ENCODE measurements at regions not wholly inside any gene's neighbourhood (a gene's known extent, or its start where the extent isn't known, plus 50 kb on each side); places are given as distances from the start of the nearest gene placed in this dataset.

GRCh38 chr11:28770806-28771205, 662.6 kb downstream of the METTL15 start:
- H3K27me3 ChIP-seq (ENCODE audit: control insufficient read depth, insufficient read depth, low read length), result no peaks in the 10 kb centered on the region
- no peaks in the 10 kb centered on the region for H3K4me1 ChIP-seq (ENCODE audit: control insufficient read depth, insufficient read depth, low read length)
- H3K27ac ChIP-seq (ENCODE audit: low read length), result no peak overlapping the region
- peaks cover 6% of the 10 kb centered on the region for H3K9me3 ChIP-seq (replicated peaks; ENCODE audit: control insufficient read depth, low read depth, low read length)
- no peak overlapping the region for H3K4me3 ChIP-seq (ENCODE audit: low read length)
- no peaks in the 10 kb centered on the region for H3K36me3 ChIP-seq (ENCODE audit: control insufficient read depth, insufficient read depth, low read length)
- no CpG with 5 or more reads among the region's 1 CpG for WGBS (ENCODE audit: insufficient coverage)
- no peak for DNase-seq

- no CpG with 5 or more reads among the region's 1 CpG for WGBS (ENCODE audit: insufficient coverage)
- H3K9me3 ChIP-seq (replicated peaks; ENCODE audit: control insufficient read depth, low read depth, low read length), result peaks cover 6% of the 10 kb centered on the region
- DNase-seq, result no peak
- H3K27ac ChIP-seq (ENCODE audit: low read length), result no peak overlapping the region
- no peaks in the 10 kb centered on the region for H3K36me3 ChIP-seq (ENCODE audit: control insufficient read depth, insufficient read depth, low read length)
- H3K4me1 ChIP-seq (ENCODE audit: control insufficient read depth, insufficient read depth, low read length), result no peaks in the 10 kb centered on the region
- no peaks in the 10 kb centered on the region for H3K27me3 ChIP-seq (ENCODE audit: control insufficient read depth, insufficient read depth, low read length)
- H3K4me3 ChIP-seq (ENCODE audit: low read length), result no peak overlapping the region
These were observed 659.4 kb downstream of the METTL15 start for GRCh38 chr11:28767574-28767973.

GRCh38 chr11:28763876-28764275, 655.7 kb downstream of the METTL15 start:
- H3K36me3 ChIP-seq (ENCODE audit: control insufficient read depth, insufficient read depth, low read length), result no peaks in the 10 kb centered on the region
- no peak overlapping the region for H3K4me3 ChIP-seq (ENCODE audit: low read length)
- WGBS (ENCODE audit: insufficient coverage), result 50% methylated on average over 1 of the region's 1 CpG
- no peaks in the 10 kb centered on the region for H3K4me1 ChIP-seq (ENCODE audit: control insufficient read depth, insufficient read depth, low read length)
- no peak overlapping the region for H3K27ac ChIP-seq (ENCODE audit: low read length)
- no peaks in the 10 kb centered on the region for H3K27me3 ChIP-seq (ENCODE audit: control insufficient read depth, insufficient read depth, low read length)
- H3K9me3 ChIP-seq (replicated peaks; ENCODE audit: control insufficient read depth, low read depth, low read length), result no peaks in the 10 kb centered on the region
- DNase-seq, result no peak

GRCh38 chr11:28763151-28763550, 655.0 kb downstream of the METTL15 start:
- no CpG with 5 or more reads among the region's 1 CpG for WGBS (ENCODE audit: insufficient coverage)
- Histone ChIP-seq H3K9me3 (replicated peaks; ENCODE audit: control insufficient read depth, low read depth, low read length) (no peaks in the 10 kb centered on the region), H3K4me1 (ENCODE audit: control insufficient read depth, insufficient read depth, low read length) (no peaks in the 10 kb centered on the region), H3K4me3 (ENCODE audit: low read length) (no peak overlapping the region), H3K27me3 (ENCODE audit: control insufficient read depth, insufficient read depth, low read length) (no peaks in the 10 kb centered on the region), H3K27ac (ENCODE audit: low read length) (no peak overlapping the region), H3K36me3 (ENCODE audit: control insufficient read depth, insufficient read depth, low read length) (no peaks in the 10 kb centered on the region)
- peak; percentile 10 for DNase-seq

GRCh38 chr11:28760676-28761390, 652.6 kb downstream of the METTL15 start:
- Histone ChIP-seq H3K4me3 (ENCODE audit: low read length) (no peak overlapping the region), H3K9me3 (replicated peaks; ENCODE audit: control insufficient read depth, low read depth, low read length) (no peaks in the 10 kb centered on the region), H3K4me1 (ENCODE audit: control insufficient read depth, insufficient read depth, low read length) (no peaks in the 10 kb centered on the region), H3K27me3 (ENCODE audit: control insufficient read depth, insufficient read depth, low read length) (no peaks in the 10 kb centered on the region), H3K27ac (ENCODE audit: low read length) (no peak overlapping the region), H3K36me3 (ENCODE audit: control insufficient read depth, insufficient read depth, low read length) (no peaks in the 10 kb centered on the region)
- DNase-seq, result no peak
- 40% methylated on average over 1 of the region's 8 CpGs for WGBS (ENCODE audit: insufficient coverage)

GRCh38 chr11:28759311-28759710, 651.1 kb downstream of the METTL15 start:
- DNase-seq, result no peak
- Histone ChIP-seq H3K27ac (ENCODE audit: low read length) (no peak overlapping the region), H3K9me3 (replicated peaks; ENCODE audit: control insufficient read depth, low read depth, low read length) (no peaks in the 10 kb centered on the region), H3K36me3 (ENCODE audit: control insufficient read depth, insufficient read depth, low read length) (no peaks in the 10 kb centered on the region), H3K4me3 (ENCODE audit: low read length) (no peak overlapping the region), H3K4me1 (ENCODE audit: control insufficient read depth, insufficient read depth, low read length) (no peaks in the 10 kb centered on the region), H3K27me3 (ENCODE audit: control insufficient read depth, insufficient read depth, low read length) (no peaks in the 10 kb centered on the region)

- H3K27me3 ChIP-seq (ENCODE audit: control insufficient read depth, insufficient read depth, low read length), result no peaks in the 10 kb centered on the region
- DNase-seq, result no peak
- H3K27ac ChIP-seq (ENCODE audit: low read length), result no peak overlapping the region
- no peaks in the 10 kb centered on the region for H3K36me3 ChIP-seq (ENCODE audit: control insufficient read depth, insufficient read depth, low read length)
- 100% methylated on average over 1 of the region's 5 CpGs for WGBS (ENCODE audit: insufficient coverage)
- H3K9me3 ChIP-seq (replicated peaks; ENCODE audit: control insufficient read depth, low read depth, low read length), result no peaks in the 10 kb centered on the region
- H3K4me1 ChIP-seq (ENCODE audit: control insufficient read depth, insufficient read depth, low read length), result no peaks in the 10 kb centered on the region
- no peak overlapping the region for H3K4me3 ChIP-seq (ENCODE audit: low read length)
These were observed 649.7 kb downstream of the METTL15 start for GRCh38 chr11:28757725-28758515.

- Histone ChIP-seq H3K27ac (ENCODE audit: low read length) (no peak overlapping the region), H3K27me3 (ENCODE audit: control insufficient read depth, insufficient read depth, low read length) (no peaks in the 10 kb centered on the region), H3K36me3 (ENCODE audit: control insufficient read depth, insufficient read depth, low read length) (no peaks in the 10 kb centered on the region), H3K4me1 (ENCODE audit: control insufficient read depth, insufficient read depth, low read length) (no peaks in the 10 kb centered on the region), H3K9me3 (replicated peaks; ENCODE audit: control insufficient read depth, low read depth, low read length) (no peaks in the 10 kb centered on the region), H3K4me3 (ENCODE audit: low read length) (no peak overlapping the region)
- no peak for DNase-seq
- WGBS (ENCODE audit: insufficient coverage), result no CpG with 5 or more reads among the region's 1 CpG
These were observed 648.8 kb downstream of the METTL15 start for GRCh38 chr11:28756977-28757376.

GRCh38 chr11:28743061-28743550, 634.9 kb downstream of the METTL15 start:
- no peaks in the 10 kb centered on the region for H3K4me1 ChIP-seq (ENCODE audit: control insufficient read depth, insufficient read depth, low read length)
- no peak overlapping the region for H3K27ac ChIP-seq (ENCODE audit: low read length)
- no peak for DNase-seq
- no peaks in the 10 kb centered on the region for H3K9me3 ChIP-seq (replicated peaks; ENCODE audit: control insufficient read depth, low read depth, low read length)
- no peak overlapping the region for H3K4me3 ChIP-seq (ENCODE audit: low read length)
- H3K27me3 ChIP-seq (ENCODE audit: control insufficient read depth, insufficient read depth, low read length), result no peaks in the 10 kb centered on the region
- no peaks in the 10 kb centered on the region for H3K36me3 ChIP-seq (ENCODE audit: control insufficient read depth, insufficient read depth, low read length)

GRCh38 chr11:28739489-28740280, 631.5 kb downstream of the METTL15 start:
- Histone ChIP-seq H3K27me3 (ENCODE audit: control insufficient read depth, insufficient read depth, low read length) (no peaks in the 10 kb centered on the region), H3K9me3 (replicated peaks; ENCODE audit: control insufficient read depth, low read depth, low read length) (no peaks in the 10 kb centered on the region), H3K4me3 (ENCODE audit: low read length) (no peak overlapping the region), H3K4me1 (ENCODE audit: control insufficient read depth, insufficient read depth, low read length) (no peaks in the 10 kb centered on the region), H3K27ac (ENCODE audit: low read length) (no peak overlapping the region), H3K36me3 (ENCODE audit: control insufficient read depth, insufficient read depth, low read length) (no peaks in the 10 kb centered on the region)
- WGBS (ENCODE audit: insufficient coverage), result 6% methylated on average over 3 of the region's 4 CpGs
- DNase-seq, result no peak
